ENCODE measurements at regions not wholly inside any gene's neighbourhood (a gene's known extent, or its start where the extent isn't known, plus 50 kb on each side); places are given as distances from the start of the nearest gene placed in this dataset.

GRCh38 chr20:62527781-62528180 lies 52.0 kb upstream of the GATA5 start:
- DNase-seq (ENCODE audit: low read depth in 1 of 2, low spot score in 1 of 2): no peak
- Histone ChIP-seq H3K27ac (no peak overlapping the region), H3K4me3 (no peak overlapping the region), H3K4me1 (no peaks in the 10 kb centered on the region), H3K4me2 (no peak overlapping the region), H3K9me3 (no peaks in the 10 kb centered on the region)
- FAIRE-seq: no peak
- ChIA-PET CTCF (interaction anchor here (2.3 kb wide), 1 partner anchor 11 kb away, joined by 8 read pairs; no protein-coding TSS in a partner anchor), POLR2A (no interaction called here)
- ATAC-seq: no peak
- WGBS (ENCODE audit: missing lambda C conversion rate): 64% methylated on average over 20 of the region's 20 CpGs
- TF ChIP-seq HEYL (CRISPR knock-in tag; IDR thresholded peaks at IDR 0.05): no peak
- TF ChIP-seq FOXS1 (CRISPR knock-in tag; IDR thresholded peaks at IDR 0.05): no peak
- TF ChIP-seq JUNB (IDR thresholded peaks at IDR 0.05): no peak
- TF ChIP-seq KDM1A (IDR thresholded peaks at IDR 0.05; ENCODE audit: low read depth): no peak
- TF ChIP-seq NR3C1 (IDR thresholded peaks at IDR 0.05): no peak
- TF ChIP-seq NFE2L2 (conservative IDR thresholded peaks at IDR 0.05; ENCODE audit: low read length): no peak
- TF ChIP-seq TFCP2L1 (CRISPR knock-in tag; IDR thresholded peaks at IDR 0.05): no peak
- TF ChIP-seq EHF (CRISPR knock-in tag; IDR thresholded peaks at IDR 0.05): no peak
- TF ChIP-seq EP300 (IDR thresholded peaks at IDR 0.05): no peak
- TF ChIP-seq ZC3H11A (IDR thresholded peaks at IDR 0.05): no peak
- no peak for TF ChIP-seq CBX8 (IDR thresholded peaks at IDR 0.05)
- TF ChIP-seq ATOH8 (CRISPR knock-in tag; IDR thresholded peaks at IDR 0.05; ENCODE audit: low read depth): no peak
- TF ChIP-seq, protein P1, sequence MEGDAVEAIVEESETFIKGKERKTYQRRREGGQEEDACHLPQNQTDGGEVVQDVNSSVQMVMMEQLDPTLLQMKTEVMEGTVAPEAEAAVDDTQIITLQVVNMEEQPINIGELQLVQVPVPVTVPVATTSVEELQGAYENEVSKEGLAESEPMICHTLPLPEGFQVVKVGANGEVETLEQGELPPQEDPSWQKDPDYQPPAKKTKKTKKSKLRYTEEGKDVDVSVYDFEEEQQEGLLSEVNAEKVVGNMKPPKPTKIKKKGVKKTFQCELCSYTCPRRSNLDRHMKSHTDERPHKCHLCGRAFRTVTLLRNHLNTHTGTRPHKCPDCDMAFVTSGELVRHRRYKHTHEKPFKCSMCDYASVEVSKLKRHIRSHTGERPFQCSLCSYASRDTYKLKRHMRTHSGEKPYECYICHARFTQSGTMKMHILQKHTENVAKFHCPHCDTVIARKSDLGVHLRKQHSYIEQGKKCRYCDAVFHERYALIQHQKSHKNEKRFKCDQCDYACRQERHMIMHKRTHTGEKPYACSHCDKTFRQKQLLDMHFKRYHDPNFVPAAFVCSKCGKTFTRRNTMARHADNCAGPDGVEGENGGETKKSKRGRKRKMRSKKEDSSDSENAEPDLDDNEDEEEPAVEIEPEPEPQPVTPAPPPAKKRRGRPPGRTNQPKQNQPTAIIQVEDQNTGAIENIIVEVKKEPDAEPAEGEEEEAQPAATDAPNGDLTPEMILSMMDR (IDR thresholded peaks at IDR 0.05): no peak
- no peak for TF ChIP-seq PBX3 (IDR thresholded peaks at IDR 0.05)
- TF ChIP-seq HOXB13 (CRISPR knock-in tag; IDR thresholded peaks at IDR 0.05; ENCODE audit: low read depth): no peak
- no peak for TF ChIP-seq KDM5A (IDR thresholded peaks at IDR 0.05)
- TF ChIP-seq, protein P2, sequence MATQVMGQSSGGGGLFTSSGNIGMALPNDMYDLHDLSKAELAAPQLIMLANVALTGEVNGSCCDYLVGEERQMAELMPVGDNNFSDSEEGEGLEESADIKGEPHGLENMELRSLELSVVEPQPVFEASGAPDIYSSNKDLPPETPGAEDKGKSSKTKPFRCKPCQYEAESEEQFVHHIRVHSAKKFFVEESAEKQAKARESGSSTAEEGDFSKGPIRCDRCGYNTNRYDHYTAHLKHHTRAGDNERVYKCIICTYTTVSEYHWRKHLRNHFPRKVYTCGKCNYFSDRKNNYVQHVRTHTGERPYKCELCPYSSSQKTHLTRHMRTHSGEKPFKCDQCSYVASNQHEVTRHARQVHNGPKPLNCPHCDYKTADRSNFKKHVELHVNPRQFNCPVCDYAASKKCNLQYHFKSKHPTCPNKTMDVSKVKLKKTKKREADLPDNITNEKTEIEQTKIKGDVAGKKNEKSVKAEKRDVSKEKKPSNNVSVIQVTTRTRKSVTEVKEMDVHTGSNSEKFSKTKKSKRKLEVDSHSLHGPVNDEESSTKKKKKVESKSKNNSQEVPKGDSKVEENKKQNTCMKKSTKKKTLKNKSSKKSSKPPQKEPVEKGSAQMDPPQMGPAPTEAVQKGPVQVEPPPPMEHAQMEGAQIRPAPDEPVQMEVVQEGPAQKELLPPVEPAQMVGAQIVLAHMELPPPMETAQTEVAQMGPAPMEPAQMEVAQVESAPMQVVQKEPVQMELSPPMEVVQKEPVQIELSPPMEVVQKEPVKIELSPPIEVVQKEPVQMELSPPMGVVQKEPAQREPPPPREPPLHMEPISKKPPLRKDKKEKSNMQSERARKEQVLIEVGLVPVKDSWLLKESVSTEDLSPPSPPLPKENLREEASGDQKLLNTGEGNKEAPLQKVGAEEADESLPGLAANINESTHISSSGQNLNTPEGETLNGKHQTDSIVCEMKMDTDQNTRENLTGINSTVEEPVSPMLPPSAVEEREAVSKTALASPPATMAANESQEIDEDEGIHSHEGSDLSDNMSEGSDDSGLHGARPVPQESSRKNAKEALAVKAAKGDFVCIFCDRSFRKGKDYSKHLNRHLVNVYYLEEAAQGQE (IDR thresholded peaks at IDR 0.05): no peak

- no peaks in the 10 kb centered on the region for H3K9me3 ChIP-seq
- H3K27ac ChIP-seq: no peak overlapping the region
- ChIA-PET CTCF (interaction anchor here (0.7 to 6.3 kb wide), 8 partner anchors 10 to 88 kb away, joined by 3 to 26 read pairs (median 4); no protein-coding TSS in a partner anchor), POLR2A (no interaction called here)
- no peak overlapping the region for H3K4me2 ChIP-seq
- no peak overlapping the region for H3K4me3 ChIP-seq
- WGBS (ENCODE audit: missing lambda C conversion rate): 69% methylated on average over 25 of the region's 25 CpGs
- DNase-seq (ENCODE audit: low read depth in 1 of 2, low spot score in 1 of 2) (no peak), ATAC-seq (no peak), FAIRE-seq (no peak)
- no peaks in the 10 kb centered on the region for H3K4me1 ChIP-seq
- TF ChIP-seq RCOR1 (IDR thresholded peaks at IDR 0.05; ENCODE audit: low read depth, low read length): no peak
- no peak for TF ChIP-seq ELK1 (IDR thresholded peaks at IDR 0.05; ENCODE audit: low read depth, low read length)
- no peak for TF ChIP-seq SREBF2 (IDR thresholded peaks at IDR 0.05)
- TF ChIP-seq USF2 (IDR thresholded peaks at IDR 0.05): no peak
- TF ChIP-seq, protein P2 (IDR thresholded peaks at IDR 0.05): no peak
These were observed 53.4 kb upstream of the GATA5 start for GRCh38 chr20:62528983-62529891.

Measured in A549 (cell line).